ENCODE measurements at regions not wholly inside any gene's neighbourhood (a gene's known extent, or its start where the extent isn't known, plus 50 kb on each side); places are given as distances from the start of the nearest gene placed in this dataset.

- no peak overlapping the region for H3K4me3 ChIP-seq
- H3K27ac ChIP-seq: no peak overlapping the region
Measured at GRCh38 chr4:173936861-173937260, 346.6 kb downstream of the FBXO8 start.

GRCh38 chr4:173935622-173936405 is 347.7 kb downstream of the FBXO8 start:
- H3K4me3 ChIP-seq: no peak overlapping the region
- H3K27ac ChIP-seq: no peak overlapping the region

- Histone ChIP-seq H3K4me3 (no peak overlapping the region), H3K27ac (no peak overlapping the region)
Measured at GRCh38 chr4:173934933-173935620, 348.4 kb downstream of the FBXO8 start.

GRCh38 chr4:173934201-173934600 is 349.3 kb downstream of the FBXO8 start:
- Histone ChIP-seq H3K27ac (no peak overlapping the region), H3K4me3 (no peak overlapping the region)

GRCh38 chr4:173932701-173933100 is 350.8 kb downstream of the FBXO8 start:
- no peak overlapping the region for H3K4me3 ChIP-seq
- H3K27ac ChIP-seq: no peak overlapping the region

- H3K27ac ChIP-seq: no peak overlapping the region
Measured at GRCh38 chr4:173930329-173930967, 353.0 kb downstream of the FBXO8 start.

GRCh38 chr4:173929921-173930320 is 353.5 kb downstream of the FBXO8 start:
- H3K27ac ChIP-seq: no peak overlapping the region
- H3K4me3 ChIP-seq: no peak overlapping the region

More at GRCh38 chr4:173930329-173930967, 353.0 kb downstream of the FBXO8 start:
- no peak overlapping the region for H3K4me3 ChIP-seq

GRCh38 chr4:173924561-173924960 is 358.9 kb downstream of the FBXO8 start:
- no peak overlapping the region for H3K27ac ChIP-seq
- H3K4me3 ChIP-seq: no peak overlapping the region

- H3K27ac ChIP-seq: no peak overlapping the region
- H3K4me3 ChIP-seq: no peak overlapping the region
Measured at GRCh38 chr4:173919861-173920260, 363.6 kb downstream of the FBXO8 start.

- H3K4me3 ChIP-seq: no peak overlapping the region
- H3K27ac ChIP-seq: no peak overlapping the region
Measured at GRCh38 chr4:173919196-173919595, 364.3 kb downstream of the FBXO8 start.

- H3K4me3 ChIP-seq: no peak overlapping the region
- H3K27ac ChIP-seq: peak overlapping the region in 3 of 21 experiments; percentile 31 to 60 (median 40)
Measured at GRCh38 chr4:173917255-173917960, 366.1 kb downstream of the FBXO8 start.

- Histone ChIP-seq H3K27ac (no peak overlapping the region), H3K4me3 (no peak overlapping the region)
Measured at GRCh38 chr4:173913496-173913895, 370.0 kb downstream of the FBXO8 start.

GRCh38 chr4:173912384-173912783 is 371.1 kb downstream of the FBXO8 start:
- no peak overlapping the region for H3K4me3 ChIP-seq
- no peak overlapping the region for H3K27ac ChIP-seq

- H3K4me3 ChIP-seq: no peak overlapping the region
- H3K27ac ChIP-seq: no peak overlapping the region
Measured at GRCh38 chr4:173910891-173911290, 372.6 kb downstream of the FBXO8 start.

GRCh38 chr4:173909294-173909693 is 374.2 kb downstream of the FBXO8 start:
- Histone ChIP-seq H3K4me3 (no peak overlapping the region), H3K27ac (no peak overlapping the region)

GRCh38 chr4:173899813-173900212 is 369.8 kb upstream of the HAND2 start:
- Histone ChIP-seq H3K27ac (no peak overlapping the region), H3K4me3 (no peak overlapping the region)

- Histone ChIP-seq H3K4me3 (no peak overlapping the region), H3K27ac (no peak overlapping the region)
Measured at GRCh38 chr4:173891072-173891471, 361.0 kb upstream of the HAND2 start.

GRCh38 chr4:173883821-173884220 is 353.8 kb upstream of the HAND2 start:
- Histone ChIP-seq H3K4me3 (no peak overlapping the region), H3K27ac (no peak overlapping the region)

GRCh38 chr4:173880897-173881296 is 350.9 kb upstream of the HAND2 start:
- no peak overlapping the region for H3K4me3 ChIP-seq
- H3K27ac ChIP-seq: no peak overlapping the region

- no peak overlapping the region for H3K4me3 ChIP-seq
- no peak overlapping the region for H3K27ac ChIP-seq
Measured at GRCh38 chr4:173879509-173879908, 349.5 kb upstream of the HAND2 start.
